ENCODE measurements at regions not wholly inside any gene's neighbourhood (a gene's known extent, or its start where the extent isn't known, plus 50 kb on each side); places are given as distances from the start of the nearest gene placed in this dataset.

DNA sequence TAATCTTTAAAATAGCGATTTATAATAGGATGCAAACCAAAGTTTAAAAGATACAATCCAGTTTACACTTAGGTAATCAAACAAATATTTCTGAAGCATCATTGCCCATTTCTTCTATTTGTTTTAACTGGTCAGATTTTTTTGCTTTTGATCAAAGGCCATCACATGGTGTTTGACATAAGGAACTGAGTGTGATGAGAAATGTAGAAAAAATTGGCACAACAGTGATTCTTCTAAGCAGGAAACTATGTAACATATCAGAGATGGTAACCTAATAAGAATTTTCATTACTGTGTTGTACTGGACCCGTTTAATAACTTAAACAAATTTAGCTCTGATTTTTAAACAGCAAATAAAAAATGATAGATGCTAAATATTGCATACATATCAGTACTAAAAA is 644.7 kb upstream of the KLF12 start:
- Histone ChIP-seq H3K27ac (no peak overlapping the region), H3K36me3 (no peaks in the 10 kb centered on the region), H3K4me3 (no peak overlapping the region), H3K4me1 (replicated peaks) (no peaks in the 10 kb centered on the region), H3K9me3 (no peaks in the 10 kb centered on the region), H3K27me3 (replicated peaks; ENCODE audit: insufficient read depth) (no peaks in the 10 kb centered on the region)
- intact Hi-C loops (cut with DNase I): no loop called here
- DNase-seq (ENCODE audit: low spot score): no peak
- no peak for TF ChIP-seq POLR2AphosphoS5 (IDR thresholded peaks at IDR 0.05)
- no peak for TF ChIP-seq POLR2A (IDR thresholded peaks at IDR 0.05)
- TF ChIP-seq, protein P1, sequence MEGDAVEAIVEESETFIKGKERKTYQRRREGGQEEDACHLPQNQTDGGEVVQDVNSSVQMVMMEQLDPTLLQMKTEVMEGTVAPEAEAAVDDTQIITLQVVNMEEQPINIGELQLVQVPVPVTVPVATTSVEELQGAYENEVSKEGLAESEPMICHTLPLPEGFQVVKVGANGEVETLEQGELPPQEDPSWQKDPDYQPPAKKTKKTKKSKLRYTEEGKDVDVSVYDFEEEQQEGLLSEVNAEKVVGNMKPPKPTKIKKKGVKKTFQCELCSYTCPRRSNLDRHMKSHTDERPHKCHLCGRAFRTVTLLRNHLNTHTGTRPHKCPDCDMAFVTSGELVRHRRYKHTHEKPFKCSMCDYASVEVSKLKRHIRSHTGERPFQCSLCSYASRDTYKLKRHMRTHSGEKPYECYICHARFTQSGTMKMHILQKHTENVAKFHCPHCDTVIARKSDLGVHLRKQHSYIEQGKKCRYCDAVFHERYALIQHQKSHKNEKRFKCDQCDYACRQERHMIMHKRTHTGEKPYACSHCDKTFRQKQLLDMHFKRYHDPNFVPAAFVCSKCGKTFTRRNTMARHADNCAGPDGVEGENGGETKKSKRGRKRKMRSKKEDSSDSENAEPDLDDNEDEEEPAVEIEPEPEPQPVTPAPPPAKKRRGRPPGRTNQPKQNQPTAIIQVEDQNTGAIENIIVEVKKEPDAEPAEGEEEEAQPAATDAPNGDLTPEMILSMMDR (IDR thresholded peaks at IDR 0.05): no peak
- 54% methylated on average over 2 of the region's 2 CpGs for WGBS

GRCh38 chr13:74778087-74778486 is 643.9 kb upstream of the KLF12 start:
- no peak overlapping the region for H3K27ac ChIP-seq
- 78% methylated on average over 4 of the region's 4 CpGs for WGBS
- H3K4me1 ChIP-seq (replicated peaks): no peaks in the 10 kb centered on the region
- H3K9me3 ChIP-seq: no peaks in the 10 kb centered on the region
- TF ChIP-seq, protein P1 (IDR thresholded peaks at IDR 0.05): no peak
- TF ChIP-seq POLR2AphosphoS5 (IDR thresholded peaks at IDR 0.05) (no peak), POLR2A (IDR thresholded peaks at IDR 0.05) (no peak)
- no peaks in the 10 kb centered on the region for H3K27me3 ChIP-seq (replicated peaks; ENCODE audit: insufficient read depth)
- H3K36me3 ChIP-seq: no peaks in the 10 kb centered on the region
- H3K4me3 ChIP-seq: no peak overlapping the region
- intact Hi-C loops (cut with DNase I): no loop called here
- DNase-seq (ENCODE audit: low spot score): no peak

GRCh38 chr13:74774264-74774663 is 640.1 kb upstream of the KLF12 start:
- H3K36me3 ChIP-seq: no peaks in the 10 kb centered on the region
- WGBS: 97% methylated on average over 1 of the region's 1 CpG
- no peaks in the 10 kb centered on the region for H3K27me3 ChIP-seq (replicated peaks; ENCODE audit: insufficient read depth)
- H3K4me1 ChIP-seq (replicated peaks): no peaks in the 10 kb centered on the region
- no peaks in the 10 kb centered on the region for H3K9me3 ChIP-seq
- TF ChIP-seq, protein P1 (IDR thresholded peaks at IDR 0.05): no peak
- TF ChIP-seq POLR2AphosphoS5 (IDR thresholded peaks at IDR 0.05) (no peak), POLR2A (IDR thresholded peaks at IDR 0.05) (no peak)
- H3K27ac ChIP-seq: no peak overlapping the region
- intact Hi-C loops (cut with DNase I): no loop called here
- DNase-seq (ENCODE audit: low spot score): no peak
- H3K4me3 ChIP-seq: no peak overlapping the region

GRCh38 chr13:74773248-74773647 is 639.0 kb upstream of the KLF12 start:
- intact Hi-C loops (cut with DNase I): no loop called here
- no peaks in the 10 kb centered on the region for H3K27me3 ChIP-seq (replicated peaks; ENCODE audit: insufficient read depth)
- no peak for DNase-seq (ENCODE audit: low spot score)
- no peaks in the 10 kb centered on the region for H3K36me3 ChIP-seq
- no peak overlapping the region for H3K4me3 ChIP-seq
- H3K9me3 ChIP-seq: no peaks in the 10 kb centered on the region
- 92% methylated on average over 1 of the region's 1 CpG for WGBS
- no peaks in the 10 kb centered on the region for H3K4me1 ChIP-seq (replicated peaks)
- no peak for TF ChIP-seq POLR2AphosphoS5 (IDR thresholded peaks at IDR 0.05)
- TF ChIP-seq, protein P1 (IDR thresholded peaks at IDR 0.05): no peak
- TF ChIP-seq POLR2A (IDR thresholded peaks at IDR 0.05): no peak
- no peak overlapping the region for H3K27ac ChIP-seq

DNA sequence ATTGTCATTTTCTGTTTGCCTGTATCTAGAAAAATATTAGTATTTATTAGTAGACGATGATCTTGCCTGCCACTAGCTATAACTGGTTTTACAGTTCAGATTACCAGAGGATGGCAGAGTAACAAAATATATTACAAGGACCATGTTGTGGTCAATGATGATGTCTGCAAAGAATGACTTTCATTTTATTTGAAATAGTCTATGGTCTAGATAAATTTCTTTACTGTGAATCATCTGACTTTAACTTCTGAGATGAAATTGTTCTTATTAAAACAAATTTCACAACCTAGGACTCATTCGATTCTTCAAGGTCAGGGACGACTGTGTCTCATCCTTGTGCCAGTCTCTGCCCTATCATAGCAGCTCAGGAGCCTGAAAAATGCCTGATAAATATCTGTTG is 637.8 kb upstream of the KLF12 start:
- intact Hi-C loops (cut with DNase I): no loop called here
- no peak for TF ChIP-seq POLR2A (IDR thresholded peaks at IDR 0.05)
- TF ChIP-seq, protein P1 (IDR thresholded peaks at IDR 0.05): no peak
- TF ChIP-seq POLR2AphosphoS5 (IDR thresholded peaks at IDR 0.05): no peak

More for the DNA sequence above, 637.8 kb upstream of the KLF12 start:
- 88% methylated on average over 3 of the region's 3 CpGs for WGBS
- Histone ChIP-seq H3K27me3 (replicated peaks; ENCODE audit: insufficient read depth) (no peaks in the 10 kb centered on the region), H3K36me3 (no peaks in the 10 kb centered on the region), H3K27ac (no peak overlapping the region), H3K9me3 (no peaks in the 10 kb centered on the region), H3K4me1 (replicated peaks) (no peaks in the 10 kb centered on the region), H3K4me3 (no peak overlapping the region)
- DNase-seq (ENCODE audit: low spot score): no peak
